Stimulated activated CD4-positive, alpha-beta T cell treated with anti-CD3 and anti-CD28 coated beads, TNF-alpha, amount 100 ng/mL, for 24 hours (primary cell): ENCODE measurements at regions not wholly inside any gene's neighbourhood (a gene's known extent, or its start where the extent isn't known, plus 50 kb on each side); places are given as distances from the start of the nearest gene placed in this dataset.

Source experiments
- DNase-seq, 3 experiments: peaks; one replicate each; pipeline ENCODE4 v3.0.0-alpha.2; 2020; ENCODE audit warnings: low read depth in 3 of 3

GRCh38 chr5:34502581-34502980 lies 153.5 kb upstream of the RAI14 start:
- DNase-seq: no peak

- DNase-seq: no peak
Measured at GRCh38 chr5:34503379-34504253, 152.5 kb upstream of the RAI14 start.

DNA sequence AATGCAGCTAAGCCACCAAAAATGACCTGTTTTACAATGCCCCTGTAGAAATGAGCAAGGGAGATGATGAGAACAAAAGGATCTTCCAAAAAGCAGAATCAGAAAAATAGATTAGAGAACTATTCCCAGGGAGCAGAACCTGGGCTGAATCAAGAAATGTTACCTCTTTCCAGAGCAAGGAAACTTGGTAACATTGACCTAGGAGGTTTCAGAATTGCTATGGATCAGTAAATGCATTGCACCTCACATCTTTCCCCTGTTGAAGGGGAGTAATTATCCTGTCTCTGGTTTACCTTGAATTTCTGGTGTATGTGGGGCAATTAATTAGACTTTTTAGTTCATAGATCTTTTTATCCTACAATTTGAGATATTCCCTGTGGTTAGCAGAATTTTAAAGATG lies 151.2 kb upstream of the RAI14 start:
- no peak for DNase-seq

GRCh38 chr5:34505731-34506130 lies 150.4 kb upstream of the RAI14 start:
- DNase-seq: no peak

GRCh38 chr5:34507933-34508332 lies 148.2 kb upstream of the RAI14 start:
- no peak for DNase-seq

GRCh38 chr5:34509392-34509791 lies 146.7 kb upstream of the RAI14 start:
- no peak for DNase-seq

DNA sequence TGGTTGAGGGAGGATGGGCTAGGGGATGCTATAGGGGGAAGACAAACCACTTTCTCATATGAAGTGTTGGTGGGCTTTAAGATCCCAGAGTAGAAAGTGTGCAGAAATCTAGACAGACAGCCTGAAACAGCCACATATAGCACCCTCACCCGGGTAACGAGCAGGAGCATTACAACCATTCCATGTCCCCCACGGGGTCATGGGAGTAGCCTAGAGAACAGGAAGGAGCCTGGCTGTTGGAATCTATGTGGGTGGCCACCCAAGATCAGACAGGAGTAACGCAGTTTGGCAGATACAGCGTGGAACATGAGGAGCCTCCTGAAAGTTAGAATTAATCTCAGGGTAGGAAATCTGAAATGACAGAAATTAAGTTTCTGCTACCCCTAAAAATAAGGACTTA lies 146.1 kb upstream of the RAI14 start:
- DNase-seq: no peak

DNA sequence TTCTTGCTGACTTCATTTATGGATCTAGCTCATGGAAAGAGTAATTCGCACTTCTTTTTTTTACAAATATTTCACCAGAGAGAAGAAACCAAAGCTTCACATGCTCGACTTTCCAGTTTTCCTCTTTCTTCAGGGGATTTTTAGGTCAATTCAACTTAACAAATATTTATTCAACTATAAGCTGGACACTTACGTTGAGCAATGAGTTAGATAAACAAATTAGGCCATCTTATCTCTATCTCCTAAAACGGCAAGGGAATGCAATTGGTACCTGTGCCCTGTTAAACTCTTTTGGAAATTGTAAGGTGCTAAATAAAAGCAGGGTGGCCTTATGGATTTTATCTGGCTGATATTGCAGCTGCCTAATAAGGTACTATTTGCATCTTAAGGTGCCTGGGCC lies 145.1 kb upstream of the RAI14 start:
- no peak for DNase-seq

- DNase-seq: no peak
Measured at GRCh38 chr5:34511481-34511880, 144.6 kb upstream of the RAI14 start.

- no peak for DNase-seq
Measured at GRCh38 chr5:34511915-34512314, 144.2 kb upstream of the RAI14 start.

DNA sequence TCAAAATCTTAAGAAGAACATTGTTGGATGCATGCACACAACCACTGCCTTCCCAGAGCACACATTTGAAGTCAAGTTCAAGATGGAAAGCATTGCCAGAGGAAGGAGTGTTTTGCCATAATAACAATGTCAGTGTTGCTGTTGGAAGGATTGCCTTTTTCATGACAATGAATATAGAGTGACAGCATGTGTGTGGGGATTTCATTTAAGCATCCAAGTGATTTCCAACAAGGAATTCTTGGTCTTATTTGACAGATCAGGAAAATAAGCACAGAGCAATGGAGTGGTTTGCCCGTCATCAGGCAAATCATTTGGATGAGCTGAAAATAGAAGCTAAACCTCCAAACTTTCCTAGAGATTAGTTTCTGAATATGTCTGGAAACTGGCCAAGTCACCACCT lies 140.0 kb upstream of the RAI14 start:
- no peak for DNase-seq

GRCh38 chr5:34516686-34517085 lies 139.4 kb upstream of the RAI14 start:
- DNase-seq: no peak

DNA sequence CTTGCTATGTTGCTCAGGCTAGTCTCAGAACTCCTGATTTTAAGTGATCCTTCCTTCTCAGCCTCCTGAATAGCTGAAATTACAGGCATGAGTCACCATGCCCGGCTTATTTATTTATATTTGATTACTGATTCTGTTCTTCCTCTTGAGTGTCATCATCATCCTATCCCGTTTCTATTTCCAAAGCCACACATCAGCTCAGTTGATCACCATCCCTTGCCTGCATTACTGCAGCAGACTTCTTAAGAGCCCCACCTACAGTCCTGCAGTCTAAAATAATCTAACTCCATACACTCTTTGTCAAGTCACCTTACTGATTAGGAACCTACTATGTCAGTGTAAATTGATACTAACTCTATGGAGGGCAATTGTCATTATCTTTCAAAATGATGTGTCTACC lies 138.9 kb upstream of the RAI14 start:
- DNase-seq: no peak

DNA sequence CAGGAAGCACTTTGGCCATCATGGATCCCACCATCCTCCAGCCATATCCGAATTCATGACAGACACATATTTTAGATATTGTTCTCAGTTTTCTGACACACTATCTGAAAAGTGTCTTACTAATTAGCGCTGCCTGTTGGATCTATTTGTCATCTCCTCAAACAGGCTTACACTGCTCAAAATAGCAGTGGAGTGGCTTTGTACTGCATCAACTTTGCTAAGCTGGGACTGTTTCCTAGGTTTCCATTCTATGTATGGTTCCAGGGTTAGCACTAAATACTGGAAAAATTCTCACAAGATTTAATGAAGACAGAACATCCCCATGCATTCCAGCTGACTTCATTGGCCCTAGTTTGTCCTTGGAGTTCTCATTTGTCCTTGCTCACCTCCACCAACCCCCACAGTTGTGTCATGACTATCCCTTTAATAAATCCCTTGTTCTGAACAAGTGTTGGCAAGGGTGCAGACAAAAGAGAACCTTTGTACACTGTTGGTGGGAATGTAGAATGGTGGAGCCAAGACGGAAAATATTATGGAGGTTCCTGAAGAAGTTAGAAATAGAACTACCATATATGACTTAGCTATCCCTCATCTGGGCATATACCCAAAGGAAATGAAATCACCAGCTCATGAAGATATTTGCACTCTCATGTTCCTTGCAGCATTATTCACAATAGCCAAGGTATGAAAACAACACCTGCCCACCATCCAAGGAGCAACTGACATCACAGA lies 136.5 kb upstream of the RAI14 start:
- no peak for DNase-seq

GRCh38 chr5:34521628-34522290 lies 134.4 kb upstream of the RAI14 start:
- DNase-seq: no peak

- DNase-seq: peak in 2 of 3 experiments; percentile 13 to 24
Measured at GRCh38 chr5:34522599-34523386, 133.3 kb upstream of the RAI14 start.

- DNase-seq: no peak
Measured at GRCh38 chr5:34523387-34523726, 132.8 kb upstream of the RAI14 start.

- DNase-seq: no peak
Measured at GRCh38 chr5:34524123-34524522, 132.0 kb upstream of the RAI14 start.

DNA sequence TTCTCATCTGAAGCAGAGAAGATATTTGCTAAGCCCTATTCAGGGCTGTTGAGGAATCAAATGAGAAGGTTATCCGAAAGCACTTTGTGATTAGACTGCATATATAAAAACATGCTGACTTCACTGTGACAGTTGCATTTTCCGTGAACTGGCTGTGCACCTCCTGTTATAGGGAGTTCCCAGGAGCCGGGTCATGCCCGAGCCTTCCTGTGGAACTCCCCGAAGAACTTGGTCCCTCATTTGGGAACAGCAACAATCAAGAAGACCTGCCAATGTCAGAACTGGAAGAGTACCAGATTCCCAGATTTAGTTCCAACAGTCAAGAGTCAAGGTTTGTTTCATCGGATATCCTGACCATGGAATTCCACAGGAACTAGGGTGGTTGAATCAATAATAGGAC lies 130.4 kb upstream of the RAI14 start:
- no peak for DNase-seq

DNA sequence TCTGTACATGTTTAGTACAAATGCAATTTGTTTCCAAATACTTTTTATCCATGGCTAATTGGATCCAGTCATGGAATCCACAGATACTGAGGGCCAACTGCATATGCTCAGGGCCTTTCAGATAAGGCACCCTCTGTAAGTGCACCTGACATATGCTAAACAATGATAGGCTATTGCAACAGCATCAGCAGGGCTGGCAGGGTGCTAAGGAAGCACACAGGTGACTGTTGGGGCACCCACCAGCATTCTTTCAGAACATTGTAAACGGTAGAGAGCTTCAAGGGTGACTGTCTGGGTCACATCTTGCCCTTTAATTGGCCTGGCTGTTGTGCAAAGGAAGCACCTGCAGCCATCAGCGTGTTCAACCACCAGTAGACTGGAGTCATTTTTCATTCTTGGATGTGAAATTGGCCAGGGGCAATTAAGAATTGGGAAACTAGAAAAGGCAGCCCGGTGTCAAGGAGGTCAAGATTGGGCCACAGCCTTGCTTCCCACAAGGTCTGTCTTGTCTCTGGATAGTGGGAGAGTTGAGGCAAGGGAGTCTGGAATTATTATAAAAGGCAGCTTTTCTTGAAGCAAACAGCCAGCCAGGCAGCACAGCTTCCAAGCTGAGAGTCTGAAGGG lies 129.3 kb upstream of the RAI14 start:
- no peak for DNase-seq

DNA sequence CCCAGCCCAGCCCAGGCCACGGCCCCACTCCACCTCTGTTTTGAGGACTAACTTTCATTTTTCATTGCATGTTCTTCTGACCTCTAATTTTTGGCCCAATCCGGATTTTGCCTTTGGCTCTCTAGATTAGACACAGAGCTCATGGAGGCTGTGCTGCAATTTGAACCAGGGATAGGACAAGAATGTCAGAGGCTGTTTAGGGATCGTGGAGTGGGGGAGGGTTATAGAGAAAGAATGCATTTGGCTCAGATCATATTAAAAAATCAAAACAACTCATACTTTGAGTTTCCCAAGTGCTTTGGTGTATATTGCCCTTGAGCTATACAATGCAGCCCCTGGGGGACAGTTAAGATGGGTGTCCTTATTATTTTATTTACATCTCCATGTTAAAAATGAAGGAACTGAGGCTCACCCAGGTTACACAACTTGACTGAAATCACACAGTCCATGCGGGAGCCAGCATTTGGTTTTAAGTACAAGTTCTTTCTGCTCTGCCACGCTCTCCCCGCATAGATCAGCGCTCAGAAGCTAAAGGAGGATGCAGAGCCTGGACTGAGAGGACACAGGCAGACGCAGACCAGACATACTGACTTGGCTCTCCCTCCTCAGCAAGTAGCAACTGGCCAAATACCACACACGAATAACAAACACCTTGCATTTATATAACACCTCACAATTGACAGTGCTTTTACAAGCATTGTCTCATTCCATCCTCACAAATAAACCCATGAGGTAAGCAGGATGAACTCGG lies 126.4 kb upstream of the RAI14 start:
- no peak for DNase-seq
